Middle frontal gyrus (tissue), 1 donor: ENCODE measurements at regions not wholly inside any gene's neighbourhood (a gene's known extent, or its start where the extent isn't known, plus 50 kb on each side); places are given as distances from the start of the nearest gene placed in this dataset.
"Not testable (repeated sequence)": the region's sequence is repeated elsewhere in the genome, so short reads cannot be mapped to it uniquely, and the experiment has no call there.

ENCODE experiments used
- DNase-seq: peaks from one replicate; pipeline ENCODE4 v3.0.0-alpha.2; 2015; ENCODE audit warnings: low spot score; ENCODE audit errors: extremely low spot score

DNA sequence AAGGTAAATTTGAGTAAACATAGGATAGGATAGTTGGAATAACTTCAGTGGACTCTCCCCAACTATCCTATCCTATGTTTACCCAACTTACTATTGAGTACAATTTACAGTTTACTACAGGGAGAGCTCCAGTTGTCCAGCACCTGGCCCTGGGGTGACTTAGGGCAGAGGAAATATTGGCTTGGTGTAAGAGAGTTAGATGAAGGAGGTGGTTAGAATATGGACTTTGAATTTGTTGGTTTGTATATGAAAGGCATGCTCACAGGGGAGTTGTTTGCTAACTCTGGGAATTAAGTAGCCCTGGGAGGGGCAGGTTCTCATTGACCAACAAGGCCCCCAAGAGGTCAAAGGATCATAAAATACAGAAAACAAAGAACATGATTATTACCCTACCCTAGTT, 497.7 kb downstream of the ARL4A start:
- DNase-seq = no peak

DNA sequence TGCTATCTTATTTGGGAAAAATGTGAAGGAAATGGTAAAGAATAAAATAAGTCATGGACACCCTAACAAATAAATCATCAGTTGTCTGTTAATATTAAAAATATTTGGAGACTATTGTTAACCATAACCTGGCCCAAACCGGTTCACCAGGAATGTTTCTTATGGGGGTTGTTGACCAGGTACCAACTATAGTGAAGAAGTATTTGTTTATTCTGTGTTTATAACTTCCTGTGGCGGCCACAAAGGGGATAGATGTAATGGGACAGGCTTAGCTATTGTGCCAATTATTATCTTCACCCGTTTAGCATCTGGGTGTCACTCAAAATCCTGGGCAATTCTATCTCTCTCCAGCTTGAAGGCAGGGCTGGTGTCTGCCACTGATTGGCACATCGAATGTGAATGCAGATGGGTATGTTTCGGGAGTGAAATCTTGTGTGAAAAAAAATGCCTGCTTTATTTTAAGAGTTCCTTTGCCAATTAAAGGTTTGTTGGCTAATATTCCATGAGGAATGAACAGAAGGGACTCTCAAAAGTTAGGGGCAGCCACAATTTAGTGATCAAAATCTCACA, 500.9 kb downstream of the ARL4A start:
- no peak for DNase-seq

DNA sequence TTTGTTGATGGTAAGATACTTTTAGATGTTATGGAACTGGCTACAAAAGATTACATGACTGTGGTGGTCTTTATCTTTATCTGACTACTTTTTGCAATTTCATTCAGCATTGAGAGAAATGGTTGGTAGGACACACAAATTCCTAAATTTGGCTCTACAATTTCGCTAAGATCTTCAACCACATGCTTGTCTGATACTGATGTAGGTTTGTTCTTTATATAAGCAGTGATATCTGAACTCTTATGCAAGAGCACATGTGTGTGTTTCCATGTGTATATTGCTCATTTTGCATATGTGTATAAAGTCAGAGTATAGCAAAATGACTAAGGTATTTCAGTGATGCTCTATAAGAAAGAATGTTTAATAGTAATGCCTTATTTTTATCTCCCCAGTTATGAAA, 501.5 kb downstream of the ARL4A start:
- DNase-seq = no peak

DNA sequence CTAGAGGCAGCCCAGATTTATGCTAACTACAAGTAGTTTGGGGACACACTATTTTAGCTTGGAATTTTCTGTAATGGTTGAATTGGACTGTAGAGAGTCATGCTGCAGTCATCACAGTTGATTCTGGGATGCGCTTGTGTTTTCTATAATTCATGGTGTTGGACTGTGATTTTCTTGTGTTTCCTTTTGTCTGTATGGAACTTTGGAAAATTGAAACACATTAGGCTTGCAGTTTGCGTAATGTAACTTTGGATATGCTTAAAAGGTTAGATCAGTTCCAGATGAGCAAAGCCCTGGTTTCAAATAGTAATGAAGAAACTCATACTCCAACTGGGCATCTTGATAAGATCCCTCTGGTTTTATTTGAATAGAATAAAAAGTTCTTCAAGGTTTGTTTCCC, 502.2 kb downstream of the ARL4A start:
- DNase-seq = no peak

DNA sequence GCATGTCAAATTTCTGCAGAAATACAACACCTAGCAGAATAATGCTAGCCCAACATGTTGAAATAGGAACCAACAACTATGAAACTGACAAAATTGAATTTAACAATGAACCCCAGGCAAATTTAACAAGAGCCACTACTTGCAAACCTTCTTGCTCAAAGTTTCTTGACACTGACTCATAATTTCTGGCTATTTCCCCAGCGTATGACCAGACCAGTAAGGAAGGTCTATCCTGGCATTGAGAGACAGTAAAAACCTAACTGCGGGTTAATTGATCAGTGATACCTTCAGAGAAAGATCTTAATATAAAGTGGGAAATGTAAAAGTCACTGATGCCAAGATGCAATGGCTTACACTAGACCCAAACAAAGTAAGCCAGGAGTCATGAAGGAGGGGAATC, 510.1 kb downstream of the ARL4A start:
- no peak for DNase-seq

DNA sequence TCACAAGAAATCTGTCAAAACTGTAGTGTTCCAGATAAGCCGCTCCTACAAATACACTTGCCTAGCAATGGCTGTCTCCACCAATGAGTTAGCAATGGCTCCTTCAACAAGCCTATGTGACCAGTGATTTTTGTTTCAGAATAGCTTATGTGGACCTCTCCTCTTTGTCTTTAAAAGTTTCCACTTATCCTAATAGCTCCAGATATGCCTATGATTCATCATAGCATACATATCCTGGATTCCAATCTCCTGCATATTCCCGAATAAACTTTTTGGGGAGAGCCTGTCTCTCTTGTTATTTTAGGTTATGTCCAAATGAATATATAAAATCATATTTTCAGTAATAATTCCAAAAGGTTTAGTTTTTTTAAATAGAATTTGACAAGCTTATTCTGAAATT, 510.6 kb downstream of the ARL4A start:
- no peak for DNase-seq

DNA sequence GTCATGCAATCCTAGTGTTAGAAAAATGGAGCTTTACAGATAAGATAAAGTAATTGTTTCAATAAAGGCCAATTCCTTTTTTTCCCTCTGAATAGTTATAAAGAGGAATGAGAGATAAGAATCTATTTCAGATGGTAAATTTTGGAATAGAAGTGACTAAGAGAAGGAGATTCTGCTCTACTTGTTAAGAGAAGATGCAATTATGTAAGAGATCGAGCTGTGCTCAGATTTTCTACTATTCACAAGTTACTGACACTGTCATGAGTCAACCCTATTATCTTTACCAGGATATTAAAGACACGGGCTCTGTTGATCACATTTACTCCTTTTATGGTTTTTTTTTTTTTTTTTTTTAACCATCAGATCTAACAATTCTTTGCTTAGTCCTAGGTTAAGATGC, 511.3 kb downstream of the ARL4A start:
- DNase-seq = no peak

DNA sequence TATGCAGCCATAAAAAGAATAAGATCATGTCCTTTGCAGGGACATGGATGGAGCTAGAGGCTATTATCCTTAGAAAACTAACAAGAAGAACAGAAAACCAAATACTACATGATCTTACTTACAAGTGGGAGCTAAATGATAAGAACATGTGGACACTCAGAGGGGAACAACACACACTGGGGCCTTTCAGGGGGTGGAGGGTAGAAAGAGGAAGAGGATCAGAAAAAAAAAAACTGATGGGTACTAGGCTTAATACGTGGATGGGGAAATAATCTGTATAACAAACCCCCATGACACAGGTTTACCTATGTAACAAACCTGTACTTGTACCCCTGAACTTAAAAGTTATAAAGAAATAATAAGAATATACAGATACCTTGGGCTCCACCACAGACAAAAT, 514.2 kb downstream of the ARL4A start:
- no peak for DNase-seq

DNA sequence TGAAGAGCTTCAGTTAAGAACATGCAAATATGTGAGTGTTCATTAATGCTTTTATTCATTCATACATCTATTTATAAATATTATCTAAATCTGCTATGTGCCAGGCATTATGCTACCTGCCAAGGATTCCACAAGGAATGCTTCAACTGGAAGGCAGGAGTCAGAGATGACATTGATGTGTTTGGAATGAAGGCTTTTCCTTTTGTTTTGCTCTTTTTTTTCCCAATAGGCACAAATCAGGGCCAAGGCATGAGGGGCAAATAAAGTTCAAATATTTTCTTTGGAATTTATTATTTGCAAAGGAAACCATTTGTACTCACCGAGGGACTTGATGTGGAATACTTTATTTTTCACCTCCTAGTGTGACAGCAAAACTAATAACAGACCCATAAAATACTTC, 530.3 kb downstream of the ARL4A start:
- DNase-seq = no peak

DNA sequence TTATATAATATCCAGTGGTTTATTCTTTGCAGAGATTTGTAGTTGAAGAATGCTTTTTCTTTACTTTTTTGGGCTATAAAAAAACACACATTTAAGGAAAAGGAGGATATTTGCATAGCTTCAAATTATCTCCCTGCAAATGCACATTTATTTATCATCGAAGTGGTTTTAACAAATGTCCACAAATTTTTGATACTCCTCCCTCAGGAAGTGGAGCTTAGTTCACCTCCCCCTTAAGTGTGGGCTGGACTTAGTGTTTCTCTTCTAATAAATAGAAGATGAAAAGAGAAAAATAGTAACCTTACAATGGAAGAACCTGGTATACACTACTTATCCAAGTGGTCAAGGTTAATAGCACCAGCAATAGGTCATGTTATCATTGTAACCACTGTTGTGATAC, 537.6 kb downstream of the ARL4A start:
- no peak for DNase-seq

DNA sequence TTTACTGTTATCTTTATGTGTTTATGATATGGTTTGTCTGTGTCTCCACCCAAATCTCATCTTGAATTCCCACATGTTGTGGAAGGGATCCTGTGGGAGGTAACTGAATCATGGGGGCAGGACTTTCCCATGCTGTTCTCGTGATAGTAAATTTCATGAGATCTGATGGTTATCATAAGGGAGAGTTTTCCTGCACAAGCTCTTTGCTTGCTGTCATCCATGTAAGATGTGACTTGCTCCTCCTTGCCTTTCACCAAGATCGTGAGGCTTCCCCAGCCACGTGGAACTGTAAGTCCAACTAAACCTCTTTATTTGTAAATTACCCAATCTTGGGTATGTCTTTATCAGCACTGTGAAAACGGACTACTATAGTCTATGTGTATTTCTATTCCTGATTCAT, 539.0 kb downstream of the ARL4A start:
- no peak for DNase-seq

DNA sequence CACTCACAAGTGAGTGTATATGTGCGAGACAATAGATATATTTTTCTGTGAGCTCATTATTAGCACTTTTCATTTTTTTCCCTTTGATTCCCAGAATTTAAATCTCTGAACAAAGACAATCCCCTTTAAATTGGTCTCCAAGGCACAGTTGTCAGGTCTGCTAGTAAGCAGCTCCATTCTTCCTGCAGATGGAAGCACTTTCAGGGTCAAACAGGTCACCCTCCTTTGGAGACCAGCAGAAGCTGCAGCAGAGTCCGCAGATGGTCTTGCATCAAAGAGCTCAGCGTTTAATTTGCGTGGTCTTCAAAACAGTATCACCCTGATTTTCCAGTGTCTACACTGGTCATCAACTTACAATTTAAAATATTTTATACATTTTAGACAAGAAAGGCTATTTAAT, 543.8 kb downstream of the ARL4A start:
- no peak for DNase-seq

DNA sequence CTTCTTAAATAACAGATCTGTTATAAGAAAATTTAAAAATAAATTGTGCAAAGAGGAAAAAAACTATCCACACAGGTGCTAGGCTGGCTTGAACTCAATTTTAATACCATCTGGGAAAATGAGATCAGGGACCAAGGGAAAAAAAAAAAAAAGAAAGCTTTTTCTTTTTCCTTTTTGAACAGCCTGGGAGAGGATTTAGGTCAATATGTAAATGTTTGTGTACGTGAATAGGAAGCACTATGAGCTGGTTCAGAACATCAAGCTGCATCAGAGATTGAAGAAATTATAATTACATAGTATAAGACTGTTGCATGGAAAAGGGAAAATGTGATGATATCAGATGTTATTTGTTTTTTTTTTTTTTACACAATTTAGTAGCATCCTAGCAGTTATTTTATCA, 548.0 kb downstream of the ARL4A start:
- no peak for DNase-seq

DNA sequence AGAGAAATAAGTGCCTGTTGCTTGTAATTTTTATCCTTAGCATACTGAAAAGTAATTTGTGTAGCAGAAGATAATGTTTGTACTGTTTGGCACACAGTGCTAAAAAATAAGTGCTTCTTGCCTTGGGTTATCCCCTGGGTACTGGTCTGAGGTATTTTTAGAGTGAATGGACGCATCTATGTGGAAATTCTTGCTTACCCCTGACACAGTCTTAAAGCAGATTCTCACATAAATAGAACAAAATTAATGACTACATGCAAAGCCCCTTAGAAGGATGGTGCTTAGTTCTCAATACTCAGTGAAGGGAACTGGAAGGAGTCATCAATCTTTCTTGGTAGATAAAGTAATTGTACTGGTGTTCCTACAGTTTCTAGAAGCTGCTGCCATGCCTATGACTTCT, 548.6 kb downstream of the ARL4A start:
- no peak for DNase-seq

DNA sequence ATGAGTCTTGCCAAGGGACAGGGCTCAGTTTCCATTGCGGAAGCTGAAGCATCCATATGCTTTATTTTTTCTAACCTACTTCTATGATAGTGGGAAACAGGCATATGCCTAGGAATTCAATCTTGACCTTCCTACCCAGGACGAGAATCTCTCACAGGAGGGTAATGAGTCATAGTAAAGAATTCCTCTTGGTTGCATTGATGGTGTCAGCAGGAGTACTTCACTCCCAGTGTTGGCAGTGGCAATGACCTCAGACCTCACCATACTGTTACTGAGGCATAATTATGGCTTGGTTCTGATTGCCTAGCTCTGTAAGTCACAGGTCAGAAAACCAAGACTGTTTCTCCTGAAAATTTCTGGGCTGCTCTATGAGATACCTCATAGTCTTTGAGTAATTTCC, 552.9 kb downstream of the ARL4A start:
- no peak for DNase-seq

DNA sequence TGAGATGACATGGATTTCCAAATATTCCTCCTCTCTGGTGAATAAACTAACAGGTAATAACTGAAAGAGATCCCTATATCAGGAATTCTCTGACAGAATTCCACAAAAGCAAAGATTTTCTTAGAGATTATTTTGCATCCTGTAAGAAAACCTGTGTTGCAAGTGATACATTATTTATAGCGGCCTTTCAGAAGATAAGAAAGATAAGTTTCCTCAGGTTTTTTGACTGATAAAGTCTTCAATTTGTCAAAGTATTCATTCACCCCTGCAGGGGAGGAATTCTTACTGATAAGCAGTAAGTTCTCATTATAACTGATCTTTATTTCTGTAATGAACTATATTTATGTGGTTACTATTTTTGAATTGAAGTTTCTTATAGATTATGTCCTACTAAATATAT, 554.0 kb downstream of the ARL4A start:
- DNase-seq = no peak

DNA sequence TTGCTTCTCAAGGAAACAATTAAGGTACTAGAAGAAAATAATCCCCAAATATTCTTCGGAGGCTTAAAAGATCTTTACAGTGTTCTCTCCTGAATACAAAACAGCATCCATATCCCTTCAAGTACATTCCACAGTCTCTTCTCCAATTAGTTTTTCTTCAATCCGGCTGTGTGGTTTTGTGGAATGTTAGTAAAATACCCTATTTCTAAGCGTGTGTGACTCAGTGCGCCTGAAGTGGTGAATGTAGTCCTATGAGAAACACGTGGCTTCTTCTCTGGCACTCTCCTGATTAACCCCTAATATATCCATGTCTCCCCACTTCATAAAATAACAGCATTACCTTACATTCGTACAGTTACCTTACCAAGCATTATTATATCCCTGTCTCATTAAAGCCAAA, 570.2 kb downstream of the ARL4A start:
- DNase-seq = no peak

DNA sequence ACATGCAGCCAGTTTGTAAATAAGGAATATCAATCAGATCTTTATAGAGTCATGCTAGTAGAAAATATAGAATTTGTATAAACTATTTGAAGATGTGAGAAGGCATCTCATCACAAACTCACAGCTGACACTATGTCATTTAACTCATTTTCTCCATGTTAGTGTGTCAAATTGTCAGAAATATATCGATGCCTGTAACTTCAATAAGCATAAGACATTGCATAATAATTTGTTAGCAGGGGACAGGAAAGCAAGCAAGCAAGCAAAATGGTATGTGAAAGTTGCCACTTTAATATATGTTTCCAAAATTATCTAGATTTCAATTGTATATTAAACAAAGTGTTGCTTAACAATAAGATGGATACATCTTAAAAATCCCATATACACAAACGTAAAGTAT, 571.0 kb downstream of the ARL4A start:
- DNase-seq = no peak

DNA sequence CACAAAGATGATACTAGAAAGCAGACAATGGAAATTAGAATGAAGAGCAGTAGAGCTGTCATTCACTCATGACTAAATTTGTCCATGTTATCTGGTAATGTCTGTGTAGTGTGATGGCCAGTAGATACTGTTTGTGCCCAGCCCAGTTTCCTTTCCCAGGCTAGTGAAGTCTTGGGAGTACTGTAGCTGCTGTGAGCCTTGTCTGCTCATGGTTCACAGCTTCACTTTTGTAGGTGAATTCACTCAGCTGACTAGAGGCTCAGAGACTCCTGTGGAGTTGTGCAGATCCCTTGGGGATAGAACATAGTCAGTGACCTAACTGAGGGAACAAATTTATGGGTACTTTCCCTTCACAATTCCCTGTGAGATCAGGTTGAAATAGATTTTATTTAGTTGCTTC, 572.5 kb downstream of the ARL4A start:
- no peak for DNase-seq

DNA sequence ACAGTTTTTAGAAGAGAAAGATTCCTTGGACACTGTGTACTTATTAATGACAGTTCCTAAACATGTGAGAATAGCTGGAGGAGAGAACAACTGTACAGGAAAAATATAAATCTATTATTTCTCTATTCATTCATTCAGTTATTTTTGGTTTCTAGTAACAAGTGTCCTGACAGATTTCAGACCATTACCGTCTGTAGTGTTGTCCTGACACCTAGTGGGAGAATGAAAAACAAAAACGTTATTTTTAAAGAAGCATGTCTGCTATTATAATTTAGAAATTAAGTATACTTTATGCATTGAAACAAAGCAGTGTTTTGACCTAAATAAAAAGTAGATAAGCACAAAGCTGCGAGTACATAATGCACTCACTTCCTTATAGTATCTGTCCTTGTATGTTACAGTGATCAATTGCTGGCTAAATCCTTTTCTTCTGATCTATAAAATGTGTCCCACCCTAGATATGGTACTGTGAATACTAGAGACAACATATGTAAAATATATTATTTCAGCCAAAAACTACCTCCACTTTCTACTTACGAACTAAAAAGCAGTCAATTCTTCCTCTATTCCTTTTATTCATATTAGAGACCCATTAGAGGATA, 575.6 kb downstream of the ARL4A start:
- DNase-seq = no peak

DNA sequence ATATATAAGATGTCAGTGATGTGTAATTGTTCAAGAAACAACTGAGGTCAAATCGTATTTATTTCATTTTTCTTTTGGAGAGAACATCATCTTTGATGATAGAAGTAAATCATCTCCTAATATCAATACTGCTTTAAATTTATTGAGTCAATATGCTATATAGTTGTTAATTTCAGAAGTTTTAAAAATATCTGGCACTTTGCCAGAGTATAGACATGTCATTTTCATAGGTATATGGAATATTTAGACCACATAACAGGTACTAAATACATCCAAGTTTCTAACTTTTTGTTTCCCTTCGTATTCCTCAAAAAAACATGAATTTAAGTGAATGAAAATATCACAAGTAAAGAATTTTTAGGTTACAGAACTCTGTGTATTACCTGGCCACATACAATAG, 577.8 kb downstream of the ARL4A start:
- DNase-seq = no peak

DNA sequence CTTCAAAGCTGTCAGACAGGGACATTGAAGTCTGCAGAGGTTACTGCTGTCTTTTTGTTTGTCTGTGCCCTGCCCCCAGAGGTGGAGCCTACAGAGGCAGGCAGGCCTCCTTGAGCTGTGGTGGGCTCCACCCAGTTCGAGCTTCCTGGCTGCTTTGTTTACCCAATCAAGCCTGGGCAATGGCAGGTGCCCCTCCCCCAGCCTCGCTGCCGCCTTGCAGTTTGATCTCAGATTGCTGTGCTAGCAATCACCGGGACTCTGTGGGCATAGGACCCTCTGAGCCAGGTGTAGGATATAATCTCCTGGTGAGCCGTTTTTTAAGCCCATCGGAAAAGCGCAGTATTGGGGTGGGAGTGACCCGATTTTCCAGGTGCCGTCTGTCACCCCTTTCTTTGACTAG, 586.8 kb downstream of the ARL4A start:
- not testable (repeated sequence) for DNase-seq

DNA sequence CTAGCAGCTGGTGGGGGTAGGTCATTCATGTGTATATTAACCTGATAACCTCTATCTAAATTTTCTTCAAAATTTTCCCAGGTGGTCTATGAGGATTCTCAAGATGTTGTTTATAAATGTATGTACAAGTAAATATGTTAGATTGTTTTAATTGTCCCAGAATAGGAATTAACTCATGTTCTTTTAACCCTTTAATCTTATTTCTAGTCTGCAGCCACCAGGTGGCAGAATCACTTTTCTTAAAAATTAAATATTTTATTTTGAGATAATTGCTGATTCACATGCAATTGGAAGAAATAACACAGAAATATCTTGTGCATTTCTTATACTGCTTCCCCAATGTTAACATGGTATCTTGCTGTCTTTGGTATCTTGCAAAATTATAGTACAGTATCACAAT, 589.5 kb downstream of the ARL4A start:
- DNase-seq = no peak

DNA sequence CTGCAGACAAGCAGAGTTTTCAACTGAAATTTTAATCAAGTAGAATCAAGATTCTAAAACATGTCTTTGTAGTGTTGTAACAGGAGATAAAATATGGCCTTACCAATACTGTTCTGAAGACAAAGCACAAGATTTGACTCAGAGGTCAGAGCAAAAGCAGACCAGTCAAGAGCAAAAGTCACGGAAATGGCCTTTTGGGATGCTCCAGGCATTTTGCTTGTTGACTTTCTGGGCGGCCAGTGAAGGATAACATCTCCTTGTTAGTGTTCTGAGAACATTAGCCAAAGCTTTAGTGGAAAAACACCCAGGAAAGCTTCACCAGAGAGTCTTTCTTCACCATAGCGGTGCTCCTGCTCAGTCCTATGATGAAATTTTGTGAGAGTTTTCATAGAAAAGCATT, 590.6 kb downstream of the ARL4A start:
- no peak for DNase-seq
